HG03175 (cell line): ENCODE measurements at regions not wholly inside any gene's neighbourhood (a gene's known extent, or its start where the extent isn't known, plus 50 kb on each side); places are given as distances from the start of the nearest gene placed in this dataset.
A peak's percentile ranks its signal among the peaks of the same experiment; 100 is the strongest.
"Not testable (repeated sequence)": the region's sequence is repeated elsewhere in the genome, so short reads cannot be mapped to it uniquely, and the experiment has no call there.

Experiments
- ATAC-seq: cut with Tn5 transposase; IDR thresholded peaks from one replicate; pipeline ENCODE4 v1.9.1; 2021; ENCODE audit warnings: mild to moderate bottlenecking, moderate library complexity; ENCODE audit not compliant: unreplicated experiment

- ATAC-seq = no peak
These were observed 2029.3 kb downstream of the MRPL39 start for GRCh38 chr21:23578027-23578426.

- no peak for ATAC-seq
These were observed 2032.3 kb downstream of the MRPL39 start for GRCh38 chr21:23574932-23575331.

GRCh38 chr21:23548924-23549323 is 2058.4 kb downstream of the MRPL39 start:
- ATAC-seq = not testable (repeated sequence)

- ATAC-seq = no peak
These were observed 2063.9 kb downstream of the MRPL39 start for GRCh38 chr21:23543333-23543732.

- ATAC-seq = no peak
These were observed 2065.2 kb downstream of the MRPL39 start for GRCh38 chr21:23542097-23542496.

- no peak for ATAC-seq
These were observed 2065.7 kb downstream of the MRPL39 start for GRCh38 chr21:23541571-23541970.

- no peak for ATAC-seq
These were observed 2072.4 kb downstream of the MRPL39 start for GRCh38 chr21:23534850-23535249.

GRCh38 chr21:23531444-23531843 is 2075.8 kb downstream of the MRPL39 start:
- ATAC-seq = no peak

- no peak for ATAC-seq
These were observed 2082.6 kb downstream of the MRPL39 start for GRCh38 chr21:23524685-23525084.

GRCh38 chr21:23522751-23523150 is 2084.5 kb downstream of the MRPL39 start:
- no peak for ATAC-seq

- no peak for ATAC-seq
These were observed 2099.8 kb downstream of the MRPL39 start for GRCh38 chr21:23507501-23507900.

GRCh38 chr21:23496729-23497128 is 2110.6 kb downstream of the MRPL39 start:
- ATAC-seq = peak; percentile 96

GRCh38 chr21:23488245-23488644 is 2119.0 kb downstream of the MRPL39 start:
- ATAC-seq = no peak

GRCh38 chr21:23480591-23481270 is 2126.6 kb downstream of the MRPL39 start:
- ATAC-seq = no peak

- ATAC-seq = no peak
These were observed 2128.9 kb downstream of the MRPL39 start for GRCh38 chr21:23478381-23478780.

- ATAC-seq = no peak
These were observed 2131.7 kb downstream of the MRPL39 start for GRCh38 chr21:23475281-23476219.

- peak; percentile 93 for ATAC-seq
These were observed 2135.4 kb downstream of the MRPL39 start for GRCh38 chr21:23471877-23472276.

GRCh38 chr21:23463365-23463764 is 2143.9 kb downstream of the MRPL39 start:
- ATAC-seq = no peak

GRCh38 chr21:23455676-23456075 is 2151.6 kb downstream of the MRPL39 start:
- peak; percentile 73 for ATAC-seq

- peak; percentile 69 for ATAC-seq
These were observed 2154.7 kb downstream of the MRPL39 start for GRCh38 chr21:23452384-23453083.

- ATAC-seq = no peak
These were observed 2162.0 kb downstream of the MRPL39 start for GRCh38 chr21:23445307-23445706.
